ENCODE measurements at regions not wholly inside any gene's neighbourhood (a gene's known extent, or its start where the extent isn't known, plus 50 kb on each side); places are given as distances from the start of the nearest gene placed in this dataset.

- DNase-seq (no peak), ATAC-seq (no peak)
- Histone ChIP-seq H3K4me1 (no peaks in the 10 kb centered on the region), H3K9me3 (no peaks in the 10 kb centered on the region), H3K36me3 (no peaks in the 10 kb centered on the region), H3K27ac (no peak overlapping the region), H3K4me3 (no peak overlapping the region), H3K27me3 (peaks cover 0 to 4% (median 0%) of the 10 kb centered on the region in 9 donors)
- 75 to 91% (median 86%) methylated on average over 3 of the region's 3 CpGs for WGBS, 4 donors
- intact Hi-C loops (cut with DNase I), result loop anchor here in 8 of 10 donors (10.0 kb wide), 6 partner anchors 202 to 1502 kb away; partner anchors contain the start of gene PDGFC (in 4 of the 8)
- TF ChIP-seq CTCF (IDR thresholded peaks at IDR 0.05) (no peak), POLR2A (IDR thresholded peaks at IDR 0.05) (no peak)
These were observed 498.4 kb downstream of the PDGFC start for GRCh38 chr4:156473151-156473550.

GRCh38 chr4:156472624-156473023, 499.0 kb downstream of the PDGFC start:
- intact Hi-C loops (cut with DNase I), result loop anchor here in 8 of 10 donors (10.0 kb wide), 6 partner anchors 202 to 1502 kb away; partner anchors contain the start of gene PDGFC (in 4 of the 8)
- no peaks in the 10 kb centered on the region for H3K36me3 ChIP-seq
- no peak overlapping the region for H3K4me3 ChIP-seq
- H3K27me3 ChIP-seq, result peaks cover 0 to 4% (median 0%) of the 10 kb centered on the region in 9 donors
- WGBS, 4 donors, result 57 to 87% (median 75%) methylated on average over 1 of the region's 1 CpG
- DNase-seq (no peak), ATAC-seq (no peak)
- no peak for TF ChIP-seq POLR2A (IDR thresholded peaks at IDR 0.05)
- no peak overlapping the region for H3K27ac ChIP-seq
- H3K9me3 ChIP-seq, result no peaks in the 10 kb centered on the region
- no peaks in the 10 kb centered on the region for H3K4me1 ChIP-seq

DNA sequence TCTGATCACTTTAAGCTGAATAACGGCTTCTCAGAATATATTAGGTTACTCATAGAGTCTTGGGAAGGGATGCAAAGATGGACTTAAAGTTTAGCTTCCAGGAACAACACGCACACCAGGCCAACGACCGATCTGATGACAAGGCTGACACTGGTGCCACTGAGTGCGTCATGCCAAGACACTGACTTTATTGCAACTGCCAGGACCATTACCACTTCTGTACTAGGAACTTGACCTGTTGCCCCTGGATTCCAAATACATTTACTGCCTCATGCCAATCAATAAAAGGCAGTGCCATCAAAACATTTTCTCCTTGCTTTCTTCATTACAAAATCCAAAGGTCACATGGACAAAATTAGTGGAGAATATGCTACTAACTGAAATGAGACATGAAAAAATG, 505.9 kb upstream of the CTSO start:
- Histone ChIP-seq H3K4me3 (no peak overlapping the region), H3K27me3 (no peaks in the 10 kb centered on the region), H3K4me1 (no peaks in the 10 kb centered on the region), H3K36me3 (no peaks in the 10 kb centered on the region), H3K9me3 (no peaks in the 10 kb centered on the region), H3K27ac (no peak overlapping the region)
- DNase-seq, result no peak
- WGBS, 4 donors, result 83 to 89% (median 86%) methylated on average over 5 of the region's 5 CpGs
- intact Hi-C loops (cut with DNase I), result no loop called here
- TF ChIP-seq POLR2A (IDR thresholded peaks at IDR 0.05), result no peak
- TF ChIP-seq CTCF (IDR thresholded peaks at IDR 0.05), result no peak
- ATAC-seq, result no peak

DNA sequence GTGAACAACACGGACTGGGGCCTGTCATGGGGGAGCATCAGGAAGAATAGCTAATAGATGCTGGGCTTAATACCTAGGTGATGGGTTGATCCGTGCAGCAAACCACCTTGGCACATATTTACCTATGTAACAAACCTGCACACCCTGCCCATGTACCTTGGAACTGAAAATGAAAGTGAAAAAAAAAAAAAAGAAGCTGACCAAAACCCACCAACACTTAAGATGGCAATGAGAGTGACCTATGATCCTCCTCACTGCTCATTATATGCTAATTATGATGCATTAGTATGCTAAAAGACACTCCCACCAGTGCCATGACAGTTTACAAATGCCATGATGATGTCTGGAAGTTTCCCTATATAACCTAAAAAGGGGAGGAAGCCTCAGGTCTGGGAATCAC, 503.2 kb upstream of the CTSO start:
- WGBS, 4 donors, result 71 to 78% (median 76%) methylated on average over 2 of the region's 2 CpGs
- no peak for ATAC-seq
- no peak overlapping the region for H3K27ac ChIP-seq
- no peak for DNase-seq
- H3K4me1 ChIP-seq, result no peaks in the 10 kb centered on the region
- H3K4me3 ChIP-seq, result no peak overlapping the region
- H3K27me3 ChIP-seq, result no peaks in the 10 kb centered on the region
- TF ChIP-seq POLR2A (IDR thresholded peaks at IDR 0.05) (no peak), CTCF (IDR thresholded peaks at IDR 0.05) (no peak)
- intact Hi-C loops (cut with DNase I), result no loop called here
- H3K9me3 ChIP-seq, result no peaks in the 10 kb centered on the region
- no peaks in the 10 kb centered on the region for H3K36me3 ChIP-seq

GRCh38 chr4:156443488-156443887, 489.8 kb upstream of the CTSO start:
- Histone ChIP-seq H3K27ac (no peak overlapping the region), H3K36me3 (no peaks in the 10 kb centered on the region), H3K9me3 (no peaks in the 10 kb centered on the region), H3K27me3 (no peaks in the 10 kb centered on the region), H3K4me3 (no peak overlapping the region), H3K4me1 (no peaks in the 10 kb centered on the region)
- WGBS, 4 donors, result 90 to 93% (median 91%) methylated on average over 10 of the region's 10 CpGs
- no peak for ATAC-seq
- no peak for TF ChIP-seq CTCF (IDR thresholded peaks at IDR 0.05)
- no peak for TF ChIP-seq POLR2A (IDR thresholded peaks at IDR 0.05)
- intact Hi-C loops (cut with DNase I), result no loop called here
- DNase-seq, result no peak
